Endothelial cell of umbilical vein (primary cell): ENCODE measurements at regions not wholly inside any gene's neighbourhood (a gene's known extent, or its start where the extent isn't known, plus 50 kb on each side); places are given as distances from the start of the nearest gene placed in this dataset.

Experiments used
- BruUV-seq: library from RNA; stranded (reverse); fragments of 400-500 nt; replicated peaks from 2 replicates; lab custom pipeline; 2021; lab: Mats Ljungman, UMichigan
- CTCF ChIA-PET: fragments of 300-600, 350-600 bp; sonication (Branson Sonifier 250); formaldehyde crosslinking; loops from one replicate; lab custom pipeline; 2021; ENCODE audit warnings: antibody characterized with exemption, inconsistent platforms; lab: Charles Lee
- POLR2A ChIA-PET: fragments of 300-600, 350-600 bp; sonication (Branson Sonifier 250); formaldehyde crosslinking; loops from one replicate; lab custom pipeline; 2021; ENCODE audit warnings: antibody characterized with exemption, inconsistent platforms; lab: Charles Lee
- DNase-seq: peaks from one replicate; pipeline ENCODE4 v3.0.0-alpha.2; 2011; ENCODE audit warnings: low read depth, low spot score
- FAIRE-seq: peaks from 2 replicates; lab custom pipeline; 2011; peaks lifted over from hg19 to GRCh38; lab: Jason Lieb, UNC
- H2AFZ ChIP-seq: 2 replicates; pipeline ENCODE4 v1.6.0; 2012; ENCODE audit warnings: low read depth, low read length, control low read depth, inconsistent platforms
- H3K27ac ChIP-seq: 2 replicates; pipeline ENCODE4 v1.5.1; 2011; ENCODE audit warnings: low read depth, mild to moderate bottlenecking, control low read depth, low read length, moderate library complexity; ENCODE audit not compliant: insufficient read depth
- H3K27me3 ChIP-seq, 2 experiments: 2 replicates each; pipeline versions ENCODE4 v1.6.0 to v1.6.1; 2011; ENCODE audit warnings: low read length in 2 of 2, mixed read lengths in 1 of 2; ENCODE audit not compliant: control insufficient read depth in 2 of 2, insufficient read depth in 2 of 2
- H3K36me3 ChIP-seq, 2 experiments: 2 replicates in 1 of 2; 3 replicates in 1 of 2; pipeline ENCODE4 v1.5.1; 2011; ENCODE audit warnings: low read length in 2 of 2, mild to moderate bottlenecking in 1 of 2, moderate library complexity in 1 of 2; ENCODE audit not compliant: control insufficient read depth in 2 of 2, insufficient read depth in 2 of 2; ENCODE audit errors: extremely low read depth in 1 of 2
- H3K4me1 ChIP-seq: 3 replicates; pipeline ENCODE4 v1.5.1; 2011; ENCODE audit warnings: mild to moderate bottlenecking, low read length; ENCODE audit not compliant: control insufficient read depth, insufficient read depth; ENCODE audit errors: extremely low read depth
- H3K4me2 ChIP-seq: 2 replicates; pipeline ENCODE4 v1.6.1; 2011; ENCODE audit warnings: low read length, control low read depth, mixed read lengths; ENCODE audit not compliant: insufficient read depth
- H3K4me3 ChIP-seq, 3 experiments: fragments of 200-600 bp in 1 of 3; sonication (generic), shearing (Covaris generic) in 1 of 3; replicated peaks in 1 of 3; 2 replicates each; pipeline ENCODE4 v1.5.1; 2011 to 2016; ENCODE audit warnings: control low read depth in 3 of 3, low read length in 3 of 3, mild to moderate bottlenecking in 2 of 3, inconsistent platforms in 1 of 3, low read depth in 1 of 3, moderate library complexity in 1 of 3; ENCODE audit not compliant: insufficient read depth in 1 of 3
- H3K79me2 ChIP-seq: 2 replicates; pipeline ENCODE4 v1.6.0; 2012; ENCODE audit warnings: low read length, inconsistent platforms; ENCODE audit not compliant: control insufficient read depth, insufficient read depth
- H3K9ac ChIP-seq: replicated peaks from 2 replicates; pipeline ENCODE3; 2011; ENCODE audit warnings: low read length, control low read depth; ENCODE audit not compliant: insufficient read depth; ENCODE audit errors: extremely low read depth
- H3K9me1 ChIP-seq: replicated peaks from 3 replicates; pipeline ENCODE4 v1.6.0; 2011; ENCODE audit warnings: mild to moderate bottlenecking, low read length; ENCODE audit not compliant: control insufficient read depth, insufficient read depth; ENCODE audit errors: extremely low read depth
- H3K9me3 ChIP-seq: replicated peaks from 2 replicates; pipeline ENCODE4 v1.5.1; 2012; ENCODE audit warnings: low read length, inconsistent platforms; ENCODE audit not compliant: control insufficient read depth, insufficient read depth
- H4K20me1 ChIP-seq: replicated peaks from 2 replicates; pipeline ENCODE3; 2011; ENCODE audit warnings: mild to moderate bottlenecking, low read length; ENCODE audit not compliant: control insufficient read depth, insufficient read depth; ENCODE audit errors: extremely low read depth
- EZH2 ChIP-seq: IDR thresholded peaks from 2 replicates; pipeline ENCODE4 v1.6.1; 2012; ENCODE audit warnings: borderline replicate concordance, low read depth, mild to moderate bottlenecking, moderate library complexity, low read length, inconsistent platforms; ENCODE audit not compliant: severe bottlenecking
- FOS ChIP-seq: IDR thresholded peaks from 2 replicates; pipeline ENCODE4 v1.6.1; 2011; ENCODE audit warnings: mild to moderate bottlenecking, low read length, moderate library complexity, borderline replicate concordance; ENCODE audit not compliant: insufficient read depth
- GATA2 ChIP-seq: IDR thresholded peaks from 2 replicates; pipeline ENCODE4 v1.7.0; 2011; ENCODE audit warnings: low read depth, mild to moderate bottlenecking, moderate library complexity, mixed read lengths, low read length; ENCODE audit not compliant: insufficient read length, insufficient read depth
- JUN ChIP-seq: IDR thresholded peaks from 2 replicates; pipeline ENCODE4 v1.6.1; 2011; ENCODE audit warnings: borderline replicate concordance, low read depth; ENCODE audit not compliant: insufficient read length, insufficient read depth
- MYC ChIP-seq: IDR thresholded peaks from one replicate; pipeline ENCODE4 v1.6.1; 2011; ENCODE audit warnings: mild to moderate bottlenecking, low read depth, low read length
- POLR2A ChIP-seq: IDR thresholded peaks from 2 replicates; pipeline ENCODE4 v1.6.1; 2012; ENCODE audit warnings: low read depth, mild to moderate bottlenecking, control low read depth, low read length
- POLR2AphosphoS5 ChIP-seq: IDR thresholded peaks from 2 replicates; pipeline ENCODE4 v1.6.1; 2012; ENCODE audit warnings: low read depth, mild to moderate bottlenecking, control low read depth, low read length, moderate library complexity; ENCODE audit not compliant: insufficient read depth
- dilution Hi-C: fragments of 300-500 bp; cut with MboI; formaldehyde crosslinking; loops from one replicate; pipeline ENCODE4 v1.15.0; 2019; ENCODE audit warnings: low sequenced_read_pairs; ENCODE audit not compliant: extremely low pct_ligation_motif_present
- intact Hi-C: fragments of 100-400 bp; cut with micrococcal nuclease; formaldehyde crosslinking; loops from one replicate; pipeline ENCODE4 v1.10.0; 2022
- TF ChIP-seq, protein P1 (sequence below): IDR thresholded peaks from 2 replicates; pipeline ENCODE4 v1.6.1; 2011; ENCODE audit not compliant: insufficient read depth, insufficient read length
- TF ChIP-seq, protein P2 (sequence below), 2 donors: IDR thresholded peaks; 1 replicate in 1 of 2; 2 replicates in 1 of 2; pipeline ENCODE4 v1.5.1; 2011; ENCODE audit warnings: low read length in 2 of 2, mild to moderate bottlenecking in 2 of 2, moderate library complexity in 2 of 2, control low read depth in 1 of 2, inconsistent platforms in 1 of 2, low read depth in 1 of 2; ENCODE audit not compliant: insufficient read depth in 1 of 2; ENCODE audit errors: extremely low read depth in 1 of 2

DNA sequence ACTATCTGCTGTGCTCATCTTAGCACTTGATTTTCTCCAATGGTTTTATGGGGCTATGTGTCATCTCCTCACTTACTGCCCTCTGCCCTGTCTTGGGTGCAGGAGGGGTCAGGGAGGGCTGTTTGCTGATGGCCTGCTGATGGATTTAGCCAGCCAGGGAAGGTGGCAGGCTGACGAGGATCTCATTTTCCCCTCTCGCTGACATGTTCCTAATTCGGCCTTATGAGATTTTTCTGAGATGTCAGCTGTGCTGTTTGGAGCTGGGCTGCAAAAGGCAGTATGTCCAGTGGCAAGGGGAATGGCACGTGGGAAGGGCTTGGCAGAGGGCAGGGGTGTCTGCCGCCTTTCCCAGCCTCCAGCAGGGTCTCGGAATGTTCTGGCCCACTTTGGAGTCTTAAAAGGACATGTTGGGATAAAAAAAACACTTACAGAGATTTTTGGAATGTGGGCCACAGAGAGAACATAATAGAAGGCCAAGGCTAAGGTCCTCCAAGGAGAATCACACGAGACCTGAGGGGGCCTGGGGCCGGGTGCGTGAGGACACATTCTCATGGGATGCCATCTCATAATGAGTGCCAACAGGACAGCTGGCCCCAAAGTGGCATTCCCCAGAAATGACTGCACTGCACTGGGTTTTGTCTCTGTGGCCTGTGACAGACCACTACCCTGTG lies 303.8 kb downstream of the TLE3 start:
- ChIA-PET POLR2A (interaction anchor here (0.6 kb wide), 2 partner anchors 191 to 238 kb away, joined by 3 to 4 read pairs; no protein-coding TSS in a partner anchor), CTCF (no interaction called here)
- no peaks in the 10 kb centered on the region for H3K9me1 ChIP-seq
- no peak overlapping the region for H3K9ac ChIP-seq
- H4K20me1 ChIP-seq: no peaks in the 10 kb centered on the region
- H3K79me2 ChIP-seq: no peaks in the 10 kb centered on the region
- H3K36me3 ChIP-seq: no peaks in the 10 kb centered on the region
- dilution Hi-C loops: no loop called here
- FAIRE-seq (no peak), DNase-seq (no peak)
- BruUV-seq: no TSS peak
- no peak overlapping the region for H3K27ac ChIP-seq
- H3K4me3 ChIP-seq: no peak overlapping the region
- H3K27me3 ChIP-seq: no peaks in the 10 kb centered on the region
- H3K9me3 ChIP-seq: no peaks in the 10 kb centered on the region
- no peak overlapping the region for H3K4me2 ChIP-seq
- H3K4me1 ChIP-seq: peaks cover 5% of the 10 kb centered on the region
- intact Hi-C loops: no loop called here
- H2AFZ ChIP-seq: no peak overlapping the region
- TF ChIP-seq GATA2: no peak
- TF ChIP-seq POLR2A: no peak
- TF ChIP-seq, protein P1, sequence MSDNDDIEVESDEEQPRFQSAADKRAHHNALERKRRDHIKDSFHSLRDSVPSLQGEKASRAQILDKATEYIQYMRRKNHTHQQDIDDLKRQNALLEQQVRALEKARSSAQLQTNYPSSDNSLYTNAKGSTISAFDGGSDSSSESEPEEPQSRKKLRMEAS: no peak
- TF ChIP-seq JUN: no peak
- no peak for TF ChIP-seq MYC
- no peak for TF ChIP-seq EZH2
- TF ChIP-seq FOS: no peak
- TF ChIP-seq POLR2AphosphoS5: no peak
- TF ChIP-seq, protein P2, sequence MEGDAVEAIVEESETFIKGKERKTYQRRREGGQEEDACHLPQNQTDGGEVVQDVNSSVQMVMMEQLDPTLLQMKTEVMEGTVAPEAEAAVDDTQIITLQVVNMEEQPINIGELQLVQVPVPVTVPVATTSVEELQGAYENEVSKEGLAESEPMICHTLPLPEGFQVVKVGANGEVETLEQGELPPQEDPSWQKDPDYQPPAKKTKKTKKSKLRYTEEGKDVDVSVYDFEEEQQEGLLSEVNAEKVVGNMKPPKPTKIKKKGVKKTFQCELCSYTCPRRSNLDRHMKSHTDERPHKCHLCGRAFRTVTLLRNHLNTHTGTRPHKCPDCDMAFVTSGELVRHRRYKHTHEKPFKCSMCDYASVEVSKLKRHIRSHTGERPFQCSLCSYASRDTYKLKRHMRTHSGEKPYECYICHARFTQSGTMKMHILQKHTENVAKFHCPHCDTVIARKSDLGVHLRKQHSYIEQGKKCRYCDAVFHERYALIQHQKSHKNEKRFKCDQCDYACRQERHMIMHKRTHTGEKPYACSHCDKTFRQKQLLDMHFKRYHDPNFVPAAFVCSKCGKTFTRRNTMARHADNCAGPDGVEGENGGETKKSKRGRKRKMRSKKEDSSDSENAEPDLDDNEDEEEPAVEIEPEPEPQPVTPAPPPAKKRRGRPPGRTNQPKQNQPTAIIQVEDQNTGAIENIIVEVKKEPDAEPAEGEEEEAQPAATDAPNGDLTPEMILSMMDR (IDR thresholded peaks at IDR 0.05; ENCODE audit: extremely low read depth in 1 of 2, insufficient read depth in 1 of 2, low read depth in 1 of 2, low read length in 2 of 2): no peak
